ENCODE measurements at regions not wholly inside any gene's neighbourhood (a gene's known extent, or its start where the extent isn't known, plus 50 kb on each side); places are given as distances from the start of the nearest gene placed in this dataset.

DNA sequence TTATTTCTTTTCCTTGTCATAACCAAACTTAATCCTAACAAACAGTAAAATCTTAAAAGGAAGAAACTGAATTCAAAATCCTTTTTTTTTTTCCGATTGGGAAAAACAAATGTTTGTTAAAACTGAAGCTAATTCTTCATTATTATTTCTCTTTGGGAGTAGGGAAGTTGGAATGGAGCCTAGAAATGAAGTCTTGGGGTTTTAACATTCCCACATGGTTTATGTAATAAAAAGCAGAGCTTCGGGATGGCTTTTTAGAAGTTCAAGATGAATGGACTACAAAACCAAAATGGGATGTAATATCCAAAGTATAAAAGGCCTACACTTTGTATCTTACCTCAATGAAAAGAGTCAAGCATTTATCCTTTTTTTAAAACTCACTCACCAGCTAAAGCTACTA, 189.0 kb upstream of the TMC3 start:
- no peak overlapping the region for H4K91ac ChIP-seq (ENCODE audit: low read length)
- no peak overlapping the region for H3K9ac ChIP-seq (ENCODE audit: low read length)
- H2BK12ac ChIP-seq (ENCODE audit: low read length in 2 of 2), result no peak overlapping the region
- no peak for DNase-seq
- 100% methylated on average over 1 of the region's 2 CpGs for WGBS
- no peaks in the 10 kb centered on the region for H3K27me3 ChIP-seq (ENCODE audit: control insufficient read depth in 1 of 2, insufficient read depth in 1 of 2, low read length in 2 of 2)
- peaks cover 6% of the 10 kb centered on the region for H3K9me3 ChIP-seq (ENCODE audit: control insufficient read depth, low read length)
- no peak overlapping the region for H2BK5ac ChIP-seq (ENCODE audit: low read depth, low read length, poor library complexity, severe bottlenecking)
- no peak overlapping the region for H2AK5ac ChIP-seq (ENCODE audit: low read length, severe bottlenecking)
- no peak overlapping the region for H4K8ac ChIP-seq (ENCODE audit: low read length)
- no peaks in the 10 kb centered on the region for H3K79me1 ChIP-seq (replicated peaks; ENCODE audit: low read length, poor library complexity, severe bottlenecking)
- H3K4me1 ChIP-seq (ENCODE audit: control insufficient read depth, insufficient read depth, low read depth, low read length), result no peaks in the 10 kb centered on the region
- H3K36me3 ChIP-seq (ENCODE audit: control insufficient read depth in 1 of 2, insufficient read depth in 2 of 2, low read depth in 1 of 2, low read length in 2 of 2), result no peaks in the 10 kb centered on the region
- H2BK15ac ChIP-seq (ENCODE audit: low read depth, poor library complexity, severe bottlenecking), result no peak overlapping the region
- H3K27ac ChIP-seq (ENCODE audit: low read length, poor library complexity, severe bottlenecking), result no peak overlapping the region
- no peak overlapping the region for H3K14ac ChIP-seq (ENCODE audit: low read length in 2 of 2)
- no peak overlapping the region for H3K18ac ChIP-seq (ENCODE audit: low read depth in 1 of 2, low read length in 2 of 2)
- no peak overlapping the region for H3K4me2 ChIP-seq (ENCODE audit: low read length, poor library complexity, severe bottlenecking)
- H2BK120ac ChIP-seq (ENCODE audit: low read depth, low read length), result no peak overlapping the region
- no peak overlapping the region for H3K4ac ChIP-seq (ENCODE audit: low read depth in 1 of 2, low read length in 2 of 2)
- H2AFZ ChIP-seq (ENCODE audit: low read depth, low read length), result no peak overlapping the region
- no peak overlapping the region for H3K23ac ChIP-seq (ENCODE audit: low read length in 2 of 2)
- H3K4me3 ChIP-seq (ENCODE audit: insufficient read depth in 1 of 2, low read depth in 1 of 2, low read length in 2 of 2), result no peak overlapping the region

DNA sequence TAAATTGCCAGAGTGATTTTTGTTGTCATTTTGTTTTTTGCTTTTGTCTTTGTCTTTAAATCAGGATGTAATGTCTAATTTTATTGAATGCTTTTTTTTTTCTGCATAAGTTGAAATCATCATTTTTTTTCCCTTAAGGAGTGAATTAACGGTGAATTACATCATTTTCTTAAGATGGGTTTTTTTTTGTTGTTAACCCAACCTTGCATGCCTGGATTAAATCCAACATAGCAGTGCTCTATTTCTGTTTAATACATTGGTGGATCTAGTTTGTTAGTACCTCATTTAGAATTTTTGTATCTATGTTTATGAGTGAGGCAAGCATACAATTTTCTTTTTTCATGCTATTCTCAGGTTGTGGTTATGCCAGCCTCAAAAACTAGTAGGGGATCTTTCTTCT, 186.4 kb upstream of the TMC3 start:
- Histone ChIP-seq H3K4ac (ENCODE audit: low read depth in 1 of 2, low read length in 2 of 2) (no peak overlapping the region), H3K27me3 (ENCODE audit: control insufficient read depth in 1 of 2, insufficient read depth in 1 of 2, low read length in 2 of 2) (no peaks in the 10 kb centered on the region), H2BK5ac (ENCODE audit: low read depth, low read length, poor library complexity, severe bottlenecking) (no peak overlapping the region), H2BK12ac (ENCODE audit: low read length in 2 of 2) (no peak overlapping the region), H2AFZ (ENCODE audit: low read depth, low read length) (no peak overlapping the region), H2BK120ac (ENCODE audit: low read depth, low read length) (no peak overlapping the region), H3K9me3 (ENCODE audit: control insufficient read depth, low read length) (peaks cover 11% of the 10 kb centered on the region), H3K4me2 (ENCODE audit: low read length, poor library complexity, severe bottlenecking) (no peak overlapping the region), H3K36me3 (ENCODE audit: control insufficient read depth in 1 of 2, insufficient read depth in 2 of 2, low read depth in 1 of 2, low read length in 2 of 2) (no peaks in the 10 kb centered on the region), H3K23ac (ENCODE audit: low read length in 2 of 2) (no peak overlapping the region), H4K8ac (ENCODE audit: low read length) (no peak overlapping the region), H3K18ac (ENCODE audit: low read depth in 1 of 2, low read length in 2 of 2) (no peak overlapping the region), H4K91ac (ENCODE audit: low read length) (no peak overlapping the region), H2AK5ac (ENCODE audit: low read length, severe bottlenecking) (no peak overlapping the region), H3K27ac (ENCODE audit: low read length, poor library complexity, severe bottlenecking) (no peak overlapping the region), H3K14ac (ENCODE audit: low read length in 2 of 2) (no peak overlapping the region), H3K9ac (ENCODE audit: low read length) (no peak overlapping the region), H3K4me1 (ENCODE audit: control insufficient read depth, insufficient read depth, low read depth, low read length) (no peaks in the 10 kb centered on the region), H2BK15ac (ENCODE audit: low read depth, poor library complexity, severe bottlenecking) (no peak overlapping the region), H3K79me1 (replicated peaks; ENCODE audit: low read length, poor library complexity, severe bottlenecking) (no peaks in the 10 kb centered on the region), H3K4me3 (ENCODE audit: insufficient read depth in 1 of 2, low read depth in 1 of 2, low read length in 2 of 2) (no peak overlapping the region)
- no peak for DNase-seq
- no CpG with 5 or more reads among the region's 1 CpG for WGBS

DNA sequence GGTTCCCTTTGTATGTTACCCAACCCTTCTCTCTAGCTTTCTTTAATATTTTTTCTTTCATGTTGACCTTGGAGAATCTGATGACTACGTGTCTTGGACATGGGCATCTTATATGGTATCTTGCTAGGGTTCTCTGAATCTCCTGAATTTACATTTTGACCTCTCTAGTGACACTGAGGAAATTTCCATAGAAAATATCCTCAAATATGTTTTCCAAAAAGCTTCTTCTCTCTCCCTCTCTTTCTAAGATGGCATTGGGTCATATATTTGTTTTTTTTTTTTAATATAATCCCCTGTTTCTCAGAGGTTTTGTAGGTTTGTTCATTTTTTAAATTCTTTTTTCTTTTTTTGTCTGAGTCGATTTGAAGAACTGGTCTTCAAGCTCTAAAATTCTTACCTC, 184.0 kb upstream of the TMC3 start:
- Histone ChIP-seq H4K8ac (ENCODE audit: low read length) (no peak overlapping the region), H3K4me1 (ENCODE audit: control insufficient read depth, insufficient read depth, low read depth, low read length) (no peaks in the 10 kb centered on the region), H3K18ac (ENCODE audit: low read depth in 1 of 2, low read length in 2 of 2) (no peak overlapping the region), H3K4me3 (ENCODE audit: insufficient read depth in 1 of 2, low read depth in 1 of 2, low read length in 2 of 2) (no peak overlapping the region), H2BK120ac (ENCODE audit: low read depth, low read length) (no peak overlapping the region), H3K9me3 (ENCODE audit: control insufficient read depth, low read length) (peaks cover 11% of the 10 kb centered on the region), H3K9ac (ENCODE audit: low read length) (no peak overlapping the region), H3K23ac (ENCODE audit: low read length in 2 of 2) (no peak overlapping the region), H2AK5ac (ENCODE audit: low read length, severe bottlenecking) (no peak overlapping the region), H3K36me3 (ENCODE audit: control insufficient read depth in 1 of 2, insufficient read depth in 2 of 2, low read depth in 1 of 2, low read length in 2 of 2) (no peaks in the 10 kb centered on the region), H3K79me1 (replicated peaks; ENCODE audit: low read length, poor library complexity, severe bottlenecking) (no peaks in the 10 kb centered on the region), H3K14ac (ENCODE audit: low read length in 2 of 2) (no peak overlapping the region), H4K91ac (ENCODE audit: low read length) (no peak overlapping the region), H3K4me2 (ENCODE audit: low read length, poor library complexity, severe bottlenecking) (no peak overlapping the region), H2BK12ac (ENCODE audit: low read length in 2 of 2) (no peak overlapping the region), H2BK15ac (ENCODE audit: low read depth, poor library complexity, severe bottlenecking) (no peak overlapping the region), H3K27me3 (ENCODE audit: control insufficient read depth in 1 of 2, insufficient read depth in 1 of 2, low read length in 2 of 2) (no peaks in the 10 kb centered on the region), H3K27ac (ENCODE audit: low read length, poor library complexity, severe bottlenecking) (no peak overlapping the region), H2AFZ (ENCODE audit: low read depth, low read length) (no peak overlapping the region), H3K4ac (ENCODE audit: low read depth in 1 of 2, low read length in 2 of 2) (no peak overlapping the region), H2BK5ac (ENCODE audit: low read depth, low read length, poor library complexity, severe bottlenecking) (no peak overlapping the region)
- WGBS, result no CpG with 5 or more reads among the region's 2 CpGs
- no peak for DNase-seq

GRCh38 chr15:81555346-81555745, 181.3 kb upstream of the TMC3 start:
- H3K36me3 ChIP-seq (ENCODE audit: control insufficient read depth in 1 of 2, insufficient read depth in 2 of 2, low read depth in 1 of 2, low read length in 2 of 2), result no peaks in the 10 kb centered on the region
- H2AK5ac ChIP-seq (ENCODE audit: low read length, severe bottlenecking), result no peak overlapping the region
- H3K4me3 ChIP-seq (ENCODE audit: insufficient read depth in 1 of 2, low read depth in 1 of 2, low read length in 2 of 2), result no peak overlapping the region
- WGBS, result 90% methylated on average over 3 of the region's 4 CpGs
- no peak overlapping the region for H3K27ac ChIP-seq (ENCODE audit: low read length, poor library complexity, severe bottlenecking)
- no peak overlapping the region for H2BK15ac ChIP-seq (ENCODE audit: low read depth, poor library complexity, severe bottlenecking)
- no peak overlapping the region for H3K9ac ChIP-seq (ENCODE audit: low read length)
- H3K9me3 ChIP-seq (ENCODE audit: control insufficient read depth, low read length), result peaks cover 11% of the 10 kb centered on the region
- H4K91ac ChIP-seq (ENCODE audit: low read length), result no peak overlapping the region
- DNase-seq, result no peak
- H3K4ac ChIP-seq (ENCODE audit: low read depth in 1 of 2, low read length in 2 of 2), result no peak overlapping the region
- H2BK12ac ChIP-seq (ENCODE audit: low read length in 2 of 2), result no peak overlapping the region
- H2BK5ac ChIP-seq (ENCODE audit: low read depth, low read length, poor library complexity, severe bottlenecking), result no peak overlapping the region
- H2BK120ac ChIP-seq (ENCODE audit: low read depth, low read length), result no peak overlapping the region
- no peak overlapping the region for H3K23ac ChIP-seq (ENCODE audit: low read length in 2 of 2)
- H3K4me1 ChIP-seq (ENCODE audit: control insufficient read depth, insufficient read depth, low read depth, low read length), result no peaks in the 10 kb centered on the region
- no peak overlapping the region for H3K4me2 ChIP-seq (ENCODE audit: low read length, poor library complexity, severe bottlenecking)
- no peaks in the 10 kb centered on the region for H3K27me3 ChIP-seq (ENCODE audit: control insufficient read depth in 1 of 2, insufficient read depth in 1 of 2, low read length in 2 of 2)
- no peak overlapping the region for H4K8ac ChIP-seq (ENCODE audit: low read length)
- no peak overlapping the region for H2AFZ ChIP-seq (ENCODE audit: low read depth, low read length)
- H3K14ac ChIP-seq (ENCODE audit: low read length in 2 of 2), result no peak overlapping the region
- no peaks in the 10 kb centered on the region for H3K79me1 ChIP-seq (replicated peaks; ENCODE audit: low read length, poor library complexity, severe bottlenecking)
- no peak overlapping the region for H3K18ac ChIP-seq (ENCODE audit: low read depth in 1 of 2, low read length in 2 of 2)
